Astrocyte of the cerebellum (primary cell): ENCODE measurements at regions not wholly inside any gene's neighbourhood (a gene's known extent, or its start where the extent isn't known, plus 50 kb on each side); places are given as distances from the start of the nearest gene placed in this dataset.

Source experiments
- DNase-seq: peaks from one replicate; pipeline ENCODE4 v3.0.0-alpha.2; 2011; ENCODE audit warnings: low read depth
- H3K4me3 ChIP-seq: 2 replicates; pipeline ENCODE4 v1.5.1; 2011; ENCODE audit warnings: mild to moderate bottlenecking, low read depth, low read length, moderate library complexity
- CTCF ChIP-seq: IDR thresholded peaks from 2 replicates; pipeline ENCODE4 v1.5.1; 2012; ENCODE audit warnings: low read length, low read depth, moderate library complexity, mild to moderate bottlenecking; ENCODE audit errors: missing control alignments
- in situ Hi-C: cut with HindIII; loops from 2 replicates; pipeline ENCODE4 v1.10.0; 2017; ENCODE audit warnings: low sequenced_read_pairs

- in situ Hi-C loops = no loop called here
- DNase-seq = no peak
- TF ChIP-seq CTCF = no peak
- H3K4me3 ChIP-seq = no peak overlapping the region
Observed at GRCh38 chr7:130927564-130927963, 193.6 kb upstream of the KLF14 start.

- in situ Hi-C loops = no loop called here
- no peak overlapping the region for H3K4me3 ChIP-seq
- TF ChIP-seq CTCF = no peak
- no peak for DNase-seq
Observed at GRCh38 chr7:130929896-130930659, 196.1 kb upstream of the KLF14 start.

GRCh38 chr7:130930681-130931080 is 196.7 kb upstream of the KLF14 start:
- TF ChIP-seq CTCF = no peak
- no peak for DNase-seq
- no peak overlapping the region for H3K4me3 ChIP-seq
- in situ Hi-C loops = no loop called here

- no peak overlapping the region for H3K4me3 ChIP-seq
- DNase-seq = no peak
- in situ Hi-C loops = no loop called here
- TF ChIP-seq CTCF = no peak
Observed at GRCh38 chr7:130931423-130931822, 197.4 kb upstream of the KLF14 start.

GRCh38 chr7:130932088-130932487 is 198.1 kb upstream of the KLF14 start:
- in situ Hi-C loops = no loop called here
- TF ChIP-seq CTCF = no peak
- H3K4me3 ChIP-seq = no peak overlapping the region

GRCh38 chr7:130932667-130933432 is 198.8 kb upstream of the KLF14 start:
- no peak for TF ChIP-seq CTCF
- in situ Hi-C loops = no loop called here
- no peak for DNase-seq
- no peak overlapping the region for H3K4me3 ChIP-seq

More at GRCh38 chr7:130932088-130932487, 198.1 kb upstream of the KLF14 start:
- DNase-seq = no peak
